ENCODE measurements at regions not wholly inside any gene's neighbourhood (a gene's known extent, or its start where the extent isn't known, plus 50 kb on each side); places are given as distances from the start of the nearest gene placed in this dataset.

DNA sequence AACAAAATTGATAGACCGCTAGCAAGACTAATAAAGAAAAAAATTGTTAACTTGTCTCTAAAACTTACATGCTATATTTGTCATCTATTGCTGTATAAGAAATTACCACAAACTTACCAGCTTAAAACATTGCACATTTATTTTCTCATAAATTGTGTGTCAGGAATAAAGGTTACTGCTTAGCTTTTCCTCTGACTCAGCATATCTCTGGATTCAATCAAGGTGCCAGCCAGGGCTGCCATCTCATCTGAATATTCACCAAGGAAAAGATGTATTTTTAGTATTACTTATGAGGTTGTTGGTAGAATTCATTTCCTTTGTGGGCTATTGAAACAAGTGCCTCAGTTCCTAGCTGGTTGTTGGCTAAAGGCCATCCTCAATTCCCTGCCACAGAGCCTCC, 912.6 kb upstream of the NEGR1 start:
- TF ChIP-seq, protein P1, sequence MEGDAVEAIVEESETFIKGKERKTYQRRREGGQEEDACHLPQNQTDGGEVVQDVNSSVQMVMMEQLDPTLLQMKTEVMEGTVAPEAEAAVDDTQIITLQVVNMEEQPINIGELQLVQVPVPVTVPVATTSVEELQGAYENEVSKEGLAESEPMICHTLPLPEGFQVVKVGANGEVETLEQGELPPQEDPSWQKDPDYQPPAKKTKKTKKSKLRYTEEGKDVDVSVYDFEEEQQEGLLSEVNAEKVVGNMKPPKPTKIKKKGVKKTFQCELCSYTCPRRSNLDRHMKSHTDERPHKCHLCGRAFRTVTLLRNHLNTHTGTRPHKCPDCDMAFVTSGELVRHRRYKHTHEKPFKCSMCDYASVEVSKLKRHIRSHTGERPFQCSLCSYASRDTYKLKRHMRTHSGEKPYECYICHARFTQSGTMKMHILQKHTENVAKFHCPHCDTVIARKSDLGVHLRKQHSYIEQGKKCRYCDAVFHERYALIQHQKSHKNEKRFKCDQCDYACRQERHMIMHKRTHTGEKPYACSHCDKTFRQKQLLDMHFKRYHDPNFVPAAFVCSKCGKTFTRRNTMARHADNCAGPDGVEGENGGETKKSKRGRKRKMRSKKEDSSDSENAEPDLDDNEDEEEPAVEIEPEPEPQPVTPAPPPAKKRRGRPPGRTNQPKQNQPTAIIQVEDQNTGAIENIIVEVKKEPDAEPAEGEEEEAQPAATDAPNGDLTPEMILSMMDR (IDR thresholded peaks at IDR 0.05): no peak
- no peak for TF ChIP-seq POLR2A (IDR thresholded peaks at IDR 0.05)

Data from adrenal gland (tissue), 5 donors.